ENCODE measurements at regions not wholly inside any gene's neighbourhood (a gene's known extent, or its start where the extent isn't known, plus 50 kb on each side); places are given as distances from the start of the nearest gene placed in this dataset.

DNA sequence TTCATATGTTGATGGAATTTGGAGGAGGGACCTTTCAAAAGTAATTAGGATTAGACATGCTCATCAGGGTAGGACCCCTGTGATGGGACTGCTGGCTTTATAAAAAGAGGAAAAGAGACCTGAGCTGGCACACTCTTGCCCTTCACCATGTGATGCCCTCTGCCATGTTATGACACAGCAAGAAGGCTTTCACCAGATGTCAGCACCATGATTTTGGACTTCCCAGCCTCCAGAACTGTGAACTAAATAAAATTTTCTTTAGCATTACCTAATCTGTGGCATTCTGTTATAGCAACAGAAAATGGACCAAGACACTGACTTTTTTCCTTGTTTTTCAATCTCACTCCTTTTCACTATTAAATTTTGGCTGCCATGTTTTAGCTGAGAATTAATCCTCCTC is 105.0 kb upstream of the TMPO start:
- no peak for DNase-seq

DNA sequence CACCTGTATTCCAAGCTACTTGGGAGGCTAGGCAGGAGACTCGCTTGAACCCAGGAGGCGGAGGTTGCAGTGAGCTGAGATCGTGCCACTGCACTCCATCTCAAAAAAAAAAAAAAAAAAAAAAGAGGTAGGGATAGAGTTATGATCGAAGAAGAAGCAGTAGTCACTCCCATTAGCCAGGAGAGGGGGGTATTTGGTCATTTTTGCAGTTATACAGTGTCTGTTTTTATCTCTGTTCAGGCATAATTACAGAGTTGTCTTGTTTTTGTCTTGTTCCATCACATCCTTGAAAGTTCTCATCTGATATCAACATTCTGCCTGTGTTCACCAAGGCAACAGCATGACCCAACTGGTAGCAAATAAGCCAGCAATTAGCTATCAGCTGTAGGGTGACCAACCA is 98.5 kb upstream of the TMPO start:
- DNase-seq, result no peak

- DNase-seq, result no peak
These were observed 98.1 kb upstream of the TMPO start for GRCh38 chr12:98417266-98417665.

- no peak for DNase-seq
These were observed 96.9 kb upstream of the TMPO start for GRCh38 chr12:98418357-98419075.

- no peak for DNase-seq
These were observed 96.2 kb upstream of the TMPO start for GRCh38 chr12:98419081-98419794.

DNA sequence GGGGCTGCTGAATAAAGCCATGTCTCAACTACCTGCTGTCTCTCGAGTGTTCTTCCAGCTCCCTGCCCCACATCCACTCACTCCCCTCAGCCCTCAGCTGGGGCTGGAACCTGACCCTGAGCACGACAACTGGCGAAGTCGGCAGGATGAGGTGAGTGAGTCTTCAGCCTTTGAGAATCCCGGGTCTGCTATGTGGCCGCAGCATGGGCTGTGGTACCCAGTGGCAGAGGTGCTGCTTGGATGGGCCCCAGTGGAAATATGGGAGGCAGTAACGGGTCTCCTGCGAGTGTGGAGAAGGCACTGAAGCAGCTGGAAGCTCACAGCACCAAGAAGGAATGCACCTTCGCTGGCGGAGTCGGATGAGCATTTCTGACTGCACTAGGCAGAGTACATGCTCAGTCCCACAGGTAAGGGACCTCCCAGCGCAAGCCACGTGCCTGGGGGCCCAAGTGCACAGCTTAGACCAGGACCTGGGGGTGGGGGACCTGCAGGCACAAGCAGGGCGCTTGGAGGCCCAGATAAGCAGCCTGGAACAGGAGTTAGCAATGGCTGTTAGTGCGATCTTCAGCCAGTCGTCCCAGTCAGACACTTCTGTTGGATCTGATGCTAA is 95.5 kb upstream of the TMPO start:
- DNase-seq, result no peak

DNA sequence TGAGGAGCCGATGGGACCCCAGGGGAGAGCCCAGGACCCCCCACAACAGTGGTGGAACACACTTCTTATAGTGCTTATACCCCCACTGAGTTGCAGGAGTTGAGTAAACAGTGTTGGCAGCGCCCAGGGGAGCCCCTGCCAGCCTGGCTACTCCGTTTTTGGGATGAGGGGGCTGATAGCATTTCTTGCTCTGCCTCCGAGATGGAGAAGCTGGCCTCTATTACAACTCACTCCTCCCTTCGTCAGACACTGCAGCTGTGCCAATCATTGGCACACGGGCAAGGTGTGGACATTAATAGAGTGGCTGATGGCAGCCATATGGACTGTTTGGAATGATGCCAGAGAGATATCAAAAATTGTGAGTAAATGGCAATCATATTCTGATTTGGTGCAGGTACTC is 94.9 kb upstream of the TMPO start:
- DNase-seq, result no peak

DNA sequence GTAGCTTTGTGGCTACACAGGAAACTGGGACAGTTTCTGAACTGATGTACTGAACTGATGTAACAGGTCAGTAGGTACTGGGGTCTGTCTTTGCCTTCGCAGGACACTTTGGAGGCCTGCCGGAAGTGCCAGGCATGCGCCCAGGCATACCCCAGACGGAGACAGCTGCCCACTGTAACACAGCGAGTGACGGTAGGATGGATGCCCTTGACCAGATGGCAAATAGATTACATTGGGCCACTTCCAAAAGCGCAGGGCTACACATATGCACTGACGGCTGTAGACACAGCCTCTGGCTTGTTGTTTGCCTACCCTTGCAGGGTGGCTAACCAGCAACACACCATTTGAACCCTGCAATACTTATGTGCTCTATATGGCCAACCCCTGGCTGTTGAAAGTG is 94.1 kb upstream of the TMPO start:
- no peak for DNase-seq

GRCh38 chr12:98422359-98422758 is 93.0 kb upstream of the TMPO start:
- DNase-seq, result no peak

- no peak for DNase-seq
These were observed 92.6 kb upstream of the TMPO start for GRCh38 chr12:98422812-98423211.

DNA sequence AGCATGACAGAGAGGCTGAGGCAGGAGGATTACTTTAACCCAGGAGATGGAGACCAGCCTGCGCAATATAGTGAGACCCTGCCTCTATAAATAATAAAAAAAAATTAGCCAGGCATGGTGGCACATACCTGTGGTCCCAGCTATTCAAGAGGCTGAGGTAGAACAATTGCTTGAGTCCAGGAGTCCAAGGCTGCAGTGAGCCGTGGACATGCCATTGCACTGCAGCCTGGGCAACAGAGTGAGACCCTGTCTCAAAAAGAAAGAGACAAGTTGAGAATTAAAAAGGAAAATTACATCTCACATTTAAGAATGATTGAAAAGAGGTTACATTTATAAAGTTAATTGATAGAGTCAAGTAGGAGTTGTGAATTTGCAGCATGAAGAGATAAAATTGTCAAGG is 91.4 kb upstream of the TMPO start:
- no peak for DNase-seq

- peak; percentile 77 for DNase-seq
These were observed 90.5 kb upstream of the TMPO start for GRCh38 chr12:98424726-98425401.

GRCh38 chr12:98425859-98426258 is 89.5 kb upstream of the TMPO start:
- DNase-seq, result no peak

DNA sequence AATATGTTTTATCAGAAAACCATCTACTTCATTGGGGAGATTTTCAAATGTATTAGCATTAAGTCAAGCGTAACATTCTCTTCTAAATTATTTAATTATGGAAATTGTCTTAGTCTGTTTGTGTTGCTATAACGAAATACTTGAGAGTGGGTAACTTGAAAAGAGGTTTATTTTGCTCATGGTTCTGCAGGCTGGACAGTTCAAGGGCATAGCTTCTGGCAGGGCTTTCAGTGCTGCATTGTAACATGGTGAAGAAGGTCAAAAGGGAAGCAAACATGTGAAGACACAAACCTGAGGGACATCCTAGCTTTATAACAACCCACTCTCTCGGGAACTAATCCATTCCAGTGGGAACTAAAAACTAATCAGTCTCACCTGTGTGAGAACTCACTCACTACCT is 84.3 kb upstream of the TMPO start:
- no peak for DNase-seq

DNA sequence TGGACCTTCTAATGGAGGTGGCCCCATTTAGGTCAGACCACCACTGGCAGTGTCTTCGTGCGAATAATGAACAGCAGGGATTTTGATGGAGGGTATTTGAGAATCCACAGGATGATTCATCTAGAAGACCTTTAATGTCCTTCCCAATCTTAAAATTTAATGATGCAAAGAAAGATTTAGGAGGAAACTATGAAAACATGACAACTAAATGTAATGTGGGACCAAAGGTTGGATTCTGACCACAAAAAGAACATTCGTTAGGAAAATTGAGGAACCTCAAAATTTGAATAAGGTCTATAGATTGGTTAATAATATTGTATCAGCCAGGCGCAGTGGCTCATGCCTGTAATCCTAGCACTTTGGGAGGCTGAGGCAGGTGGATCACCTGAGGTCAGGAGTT is 78.2 kb upstream of the TMPO start:
- DNase-seq, result no peak

GRCh38 chr12:98437806-98438595 is 77.4 kb upstream of the TMPO start:
- no peak for DNase-seq

DNA sequence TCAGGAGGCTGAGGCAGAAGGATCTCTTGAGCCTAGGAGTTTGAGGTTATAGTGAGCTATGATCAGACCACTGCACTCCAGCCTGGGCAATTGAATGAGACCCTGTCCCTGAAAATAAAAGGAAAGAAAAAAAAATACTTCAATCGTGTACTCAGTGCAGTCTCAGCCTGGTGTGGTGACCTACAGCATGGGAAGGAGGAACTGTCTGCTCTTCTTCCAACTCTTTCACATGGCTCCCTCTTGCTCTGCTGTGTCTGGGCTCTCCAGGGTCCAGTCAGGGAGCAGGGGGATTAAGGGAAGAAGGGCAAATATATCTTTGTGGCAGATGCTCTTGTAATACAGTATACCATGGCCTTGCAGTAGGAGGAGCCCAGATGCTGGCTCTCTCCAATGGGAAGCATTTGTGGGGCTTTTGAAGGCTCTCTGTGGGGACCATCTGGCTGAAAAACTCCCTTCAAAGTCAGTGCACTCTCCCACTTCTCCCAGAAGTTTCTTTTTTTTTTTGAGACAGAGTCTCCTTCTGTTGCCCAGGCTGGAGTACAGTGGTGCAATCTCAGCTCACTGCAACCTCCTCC is 76.6 kb upstream of the TMPO start:
- no peak for DNase-seq

GRCh38 chr12:98439471-98439951 is 75.9 kb upstream of the TMPO start:
- DNase-seq, result no peak

DNA sequence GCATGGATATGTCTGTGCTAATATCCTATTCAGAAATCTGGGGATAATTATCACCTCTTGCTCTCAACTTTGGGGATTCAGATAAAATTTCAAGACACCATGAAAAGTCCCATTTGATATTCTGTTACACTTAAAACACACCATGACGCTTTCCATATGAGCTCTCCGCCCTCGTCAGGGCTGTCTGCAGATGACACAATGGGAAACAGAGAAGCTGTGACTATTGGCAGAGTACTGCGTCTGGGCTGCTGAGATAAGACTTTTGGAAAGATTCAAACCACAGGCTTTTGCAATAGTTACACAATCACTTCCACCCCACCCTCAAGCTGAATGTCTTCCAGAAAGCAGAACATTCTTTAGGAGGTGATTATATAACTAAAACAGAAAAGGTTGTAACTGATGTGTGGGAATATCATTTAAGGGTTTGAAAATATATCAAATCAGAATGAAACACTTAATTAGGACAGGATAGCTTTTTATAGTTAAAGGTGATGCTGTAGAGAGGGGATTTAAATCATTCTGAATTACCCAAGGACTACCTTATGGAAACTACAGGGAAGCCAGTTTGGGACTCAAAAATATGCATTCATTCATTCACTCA is 75.3 kb upstream of the TMPO start:
- no peak for DNase-seq

- no peak for DNase-seq
These were observed 69.3 kb upstream of the TMPO start for GRCh38 chr12:98446060-98446459.

GRCh38 chr12:98446682-98447081 is 68.7 kb upstream of the TMPO start:
- DNase-seq, result no peak

DNA sequence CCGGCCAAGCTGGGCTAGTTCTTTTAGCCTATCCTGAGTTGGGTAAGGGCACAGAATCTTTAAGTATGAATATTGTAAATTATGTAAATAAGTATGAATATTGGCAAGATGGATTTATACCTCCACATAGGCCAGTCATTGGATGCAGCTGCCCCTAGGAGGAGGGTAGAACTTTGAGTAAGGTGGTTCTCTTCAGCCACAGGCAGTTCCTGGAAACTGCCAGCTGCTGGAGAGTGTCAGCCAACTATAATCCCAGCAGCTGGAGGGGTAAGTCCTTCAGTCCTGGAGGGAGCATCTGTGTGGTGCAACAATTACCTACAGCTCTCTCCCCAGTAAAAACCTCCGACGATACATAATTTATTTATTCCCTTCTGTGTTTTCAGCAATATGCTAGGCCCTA is 65.8 kb upstream of the TMPO start:
- DNase-seq, result no peak
